Activated CD8-positive, alpha-beta memory T cell treated with anti-CD3 and anti-CD28 coated beads, Interleukin-2, amount 50 U/mL, for 24 hours (primary cell): ENCODE measurements at regions not wholly inside any gene's neighbourhood (a gene's known extent, or its start where the extent isn't known, plus 50 kb on each side); places are given as distances from the start of the nearest gene placed in this dataset.

Experiments used
- DNase-seq: peaks from one replicate; pipeline ENCODE4 v3.0.0-alpha.2; 2020; ENCODE audit errors: extremely low read depth

DNA sequence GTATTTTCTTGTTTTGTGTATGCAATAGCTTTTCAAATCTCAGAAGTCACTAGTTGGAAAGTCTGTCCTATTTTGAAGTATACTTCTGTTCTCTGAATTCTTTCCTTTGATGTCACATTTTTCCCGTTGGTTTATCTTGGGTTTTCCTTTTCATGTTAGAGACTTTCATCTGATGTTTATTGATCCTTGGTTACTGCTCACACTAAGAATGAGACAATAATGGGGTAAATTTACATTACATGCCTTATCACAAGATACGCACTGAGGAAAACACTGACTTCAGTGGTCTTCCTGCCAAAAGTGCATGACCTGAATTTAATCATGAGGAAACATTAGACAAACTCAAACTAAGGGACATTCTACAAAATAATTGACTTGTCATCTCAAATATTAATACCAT, 63.5 kb upstream of the C1GALT1 start:
- no peak for DNase-seq

DNA sequence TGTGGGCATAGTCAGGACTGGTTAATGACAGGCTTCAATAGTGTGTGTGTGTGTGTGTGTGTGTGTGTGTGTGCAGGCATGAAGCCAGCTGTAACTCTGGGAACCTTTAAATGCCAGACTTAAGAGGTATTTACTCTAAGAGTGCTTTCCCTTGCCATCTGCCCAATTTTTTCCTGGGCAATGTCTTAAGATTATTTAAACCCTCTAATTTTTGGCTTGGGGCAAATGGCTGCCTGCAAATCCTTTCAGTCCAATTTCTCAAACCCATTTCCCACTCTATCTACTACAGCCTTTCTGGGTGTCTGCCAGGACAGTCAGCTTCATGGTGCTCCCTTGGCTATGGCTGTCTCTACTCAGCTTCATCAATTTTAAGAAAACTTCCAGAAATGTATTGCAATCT, 62.6 kb upstream of the C1GALT1 start:
- no peak for DNase-seq

DNA sequence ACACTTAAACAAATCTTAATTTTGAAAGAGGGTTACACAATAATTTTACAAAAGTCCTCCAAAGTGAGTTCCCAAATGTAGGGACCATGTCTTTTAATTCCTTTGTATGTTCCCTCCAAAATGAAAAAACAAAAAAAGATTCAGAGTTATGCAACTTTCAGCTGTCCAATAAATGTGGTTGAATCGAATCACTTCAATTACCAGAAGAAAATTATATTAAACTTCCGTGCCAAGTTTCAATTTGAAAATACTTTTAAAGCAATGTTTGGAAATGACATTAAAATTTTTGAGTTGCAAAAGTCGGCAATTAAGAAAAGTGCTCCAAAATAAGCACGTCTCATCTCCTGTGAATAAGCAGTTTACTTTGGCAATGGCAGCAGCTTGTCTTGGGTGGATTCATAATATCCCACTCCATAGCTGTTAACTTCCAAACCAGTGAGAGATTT, 60.3 kb upstream of the C1GALT1 start:
- DNase-seq, result no peak

DNA sequence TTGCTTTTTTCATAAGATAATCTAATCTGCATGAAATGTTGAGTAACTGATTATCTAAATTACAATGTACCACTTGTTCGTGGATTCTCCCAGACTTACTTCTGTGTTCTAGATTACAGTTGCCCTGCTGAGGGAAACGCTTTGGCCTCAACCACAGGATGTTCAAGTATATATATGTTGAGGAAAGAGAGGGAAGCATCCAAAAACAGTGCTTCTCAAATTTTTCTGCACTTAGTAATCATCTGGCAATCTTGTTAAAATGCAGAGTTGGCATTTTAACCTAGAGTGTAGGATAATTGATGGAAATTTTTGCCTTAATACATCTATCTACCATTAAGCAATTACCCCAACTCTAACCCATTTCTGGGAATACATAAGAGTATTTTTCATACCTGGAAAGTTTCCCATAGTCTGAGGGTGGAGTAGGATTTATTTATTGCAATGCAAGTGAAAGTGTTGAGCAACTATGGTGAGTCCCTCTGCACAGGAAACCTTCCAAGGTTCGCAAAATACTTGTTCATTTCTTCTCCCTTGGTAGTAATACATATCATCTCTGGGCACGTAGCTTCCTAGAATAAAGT, 59.6 kb upstream of the C1GALT1 start:
- DNase-seq, result no peak

GRCh38 chr7:7125963-7126362, 56.4 kb upstream of the C1GALT1 start:
- no peak for DNase-seq

DNA sequence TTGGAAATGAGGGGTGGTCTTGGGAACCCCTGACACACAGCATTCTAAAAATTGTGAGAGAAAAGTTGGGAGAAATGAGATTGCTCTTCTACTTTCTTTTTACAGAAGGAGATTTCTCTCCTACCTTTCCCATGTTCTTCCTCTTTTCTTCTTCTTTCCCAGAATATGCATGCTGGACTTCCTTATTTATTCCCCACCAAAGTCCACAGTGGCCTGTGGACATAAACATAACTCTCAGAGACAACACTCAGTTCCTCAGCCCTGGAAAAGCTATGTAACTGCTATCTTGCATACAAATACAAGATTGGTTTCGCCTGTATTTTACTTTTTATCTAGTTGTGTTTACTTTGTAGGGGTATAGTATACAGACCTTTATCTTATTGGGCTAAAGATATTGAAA, 54.6 kb upstream of the C1GALT1 start:
- DNase-seq, result no peak

GRCh38 chr7:7129381-7129780, 53.0 kb upstream of the C1GALT1 start:
- no peak for DNase-seq

DNA sequence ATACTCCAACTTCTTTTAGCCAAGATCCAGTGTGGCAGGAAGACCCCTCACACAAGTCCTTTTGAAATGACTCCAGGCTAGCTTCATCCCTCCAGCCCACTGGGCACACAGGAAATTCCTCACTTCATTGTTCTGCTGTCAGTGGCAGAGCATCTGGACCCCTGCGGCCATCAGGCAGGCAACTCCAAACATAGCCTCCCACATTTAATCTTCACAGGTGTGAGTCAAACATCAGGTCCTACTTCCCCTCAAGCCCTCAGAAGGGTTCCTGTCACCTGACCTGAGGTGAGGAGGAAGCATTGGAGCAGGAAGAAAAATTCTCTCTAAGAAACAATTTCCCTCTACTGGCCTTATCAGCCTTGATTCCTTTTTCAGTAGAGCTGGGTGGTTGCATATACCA, 51.1 kb upstream of the C1GALT1 start:
- no peak for DNase-seq
